Fibroblast of skin of abdomen (primary cell): ENCODE measurements at regions not wholly inside any gene's neighbourhood (a gene's known extent, or its start where the extent isn't known, plus 50 kb on each side); places are given as distances from the start of the nearest gene placed in this dataset.
"Not testable (repeated sequence)": the region's sequence is repeated elsewhere in the genome, so short reads cannot be mapped to it uniquely, and the experiment has no call there.

ENCODE experiments used
- DNase-seq: peaks from one replicate; pipeline ENCODE4 v3.0.0-alpha.2; 2013

DNA sequence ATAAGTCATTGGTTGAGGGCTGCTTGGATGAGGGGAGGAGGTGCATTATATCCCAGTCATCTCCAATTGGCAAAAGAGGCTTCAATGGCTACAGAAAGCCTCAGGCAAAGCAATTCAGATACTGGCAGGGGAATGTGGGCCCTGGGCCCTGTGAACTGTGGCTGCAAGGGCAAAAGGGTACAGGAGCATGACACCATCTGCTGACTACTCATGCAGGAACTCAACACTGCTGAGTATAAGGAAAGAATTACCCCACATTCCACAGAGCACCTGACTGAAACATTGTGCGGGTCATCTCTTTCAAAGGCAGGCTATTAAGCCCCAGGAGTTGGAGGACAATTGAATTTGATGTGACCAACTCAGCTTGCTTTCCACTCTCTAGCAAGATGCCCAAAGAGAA lies 92.1 kb upstream of the SPTLC3 start:
- DNase-seq: no peak

- DNase-seq: no peak
Measured at GRCh38 chr20:12924126-12924525, 84.6 kb upstream of the SPTLC3 start.

DNA sequence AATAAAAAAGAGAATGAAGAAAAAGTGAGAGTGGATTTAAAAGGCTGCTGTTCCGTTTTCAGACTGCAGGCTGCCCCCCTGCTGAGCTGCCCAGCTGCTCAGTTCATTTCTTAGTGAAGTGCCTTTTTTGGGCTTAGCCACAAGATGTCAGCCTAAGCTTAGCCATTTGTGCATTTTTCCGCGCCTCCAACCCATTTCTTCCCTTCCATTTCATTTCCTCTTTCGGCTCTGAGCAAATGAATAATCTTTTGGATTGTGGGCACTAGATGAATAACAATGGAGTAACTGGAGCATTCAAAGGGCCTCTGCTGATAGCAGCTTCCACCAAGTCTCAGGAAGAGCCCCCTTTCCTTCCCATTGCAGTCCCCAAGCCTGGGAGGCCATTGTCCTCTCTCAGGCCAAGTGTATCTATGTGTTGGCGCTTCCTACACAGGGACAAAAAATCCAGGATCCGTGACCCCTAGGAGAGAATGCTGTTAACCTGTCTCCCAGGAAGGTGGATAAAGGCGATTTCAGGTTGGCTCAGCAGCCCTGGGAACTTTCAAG lies 83.5 kb upstream of the SPTLC3 start:
- peak; percentile 82 for DNase-seq

DNA sequence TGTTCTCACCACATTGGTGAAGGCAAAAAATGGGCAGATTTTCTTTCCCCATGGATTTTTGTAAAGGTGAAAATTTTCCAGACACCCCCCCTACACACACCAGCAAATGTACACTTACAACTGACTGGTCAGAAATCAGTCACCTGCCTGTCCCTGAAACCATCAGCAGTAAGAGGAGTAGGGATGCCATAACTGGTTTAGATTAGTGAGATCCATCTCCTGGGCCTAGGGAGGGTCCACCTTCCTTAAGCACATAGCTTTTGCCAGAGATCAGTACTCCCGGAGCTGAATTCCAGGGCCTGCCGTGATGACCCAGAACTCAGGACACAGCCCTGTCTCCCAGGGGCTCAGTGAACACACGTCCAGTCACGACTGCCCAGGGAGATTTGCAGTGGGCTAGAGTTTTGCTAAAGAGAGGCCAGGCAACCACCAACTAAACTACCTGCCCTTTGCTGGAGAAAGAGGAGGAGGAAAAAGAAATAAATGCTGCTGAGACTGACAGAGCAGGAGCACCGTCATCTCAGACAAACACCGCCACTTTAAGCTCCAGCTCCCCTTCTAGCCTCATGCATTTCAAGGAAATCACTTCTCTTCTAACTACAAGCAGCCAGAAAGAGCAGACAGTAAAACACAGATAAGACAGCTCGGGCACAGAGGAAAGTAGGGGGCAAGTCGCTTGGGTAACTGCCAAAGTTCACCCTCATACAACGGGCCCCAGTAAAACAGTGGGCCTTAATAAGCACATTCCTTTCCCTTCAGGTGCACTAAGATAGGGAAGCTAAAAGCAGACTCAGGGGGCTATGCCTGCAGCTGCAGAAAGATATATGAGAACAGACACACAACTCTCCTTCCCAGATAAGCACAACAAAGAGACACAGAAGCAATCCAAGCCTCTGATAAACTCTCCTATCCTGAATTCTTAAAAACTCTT lies 82.6 kb upstream of the SPTLC3 start:
- no peak for DNase-seq

DNA sequence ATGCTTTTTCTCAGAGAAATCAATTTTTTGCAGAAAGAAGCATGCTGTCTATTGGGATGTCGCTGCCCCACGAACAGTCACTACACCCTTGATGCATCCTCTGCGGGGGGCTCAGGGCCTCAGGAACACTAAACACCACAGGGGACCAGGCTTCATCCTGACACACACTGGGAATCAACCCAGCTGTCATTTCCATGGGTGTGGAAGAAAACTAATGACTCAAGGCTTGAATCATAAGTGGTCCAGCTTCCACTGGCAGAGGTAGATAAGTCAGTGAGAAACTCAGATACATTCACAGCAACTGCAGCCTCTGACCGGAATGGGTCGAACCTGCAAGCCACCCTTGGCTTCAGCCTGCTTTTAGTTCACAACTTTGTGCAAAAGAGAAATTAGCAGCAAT lies 81.3 kb upstream of the SPTLC3 start:
- peak; percentile 18 for DNase-seq

DNA sequence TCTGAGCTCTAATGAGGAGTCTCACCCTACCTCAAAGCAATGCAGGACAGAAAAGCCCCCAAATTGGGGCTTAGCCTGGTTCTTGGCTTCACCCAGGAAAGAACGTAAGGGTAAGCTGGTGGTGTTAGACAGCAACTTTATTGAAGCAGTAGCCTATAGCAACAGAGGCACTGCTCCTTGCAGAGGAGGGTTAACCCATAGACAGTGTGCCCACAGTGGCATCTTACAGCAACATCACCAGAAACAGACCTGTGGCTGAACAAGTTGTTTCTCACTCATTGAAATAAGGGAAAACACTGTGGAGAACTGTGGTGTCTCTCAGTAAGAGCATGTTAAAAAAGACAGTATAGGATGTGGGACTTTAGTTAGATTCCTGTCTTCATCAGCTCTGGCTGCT lies 80.4 kb upstream of the SPTLC3 start:
- no peak for DNase-seq

- peak; percentile 79 for DNase-seq
Measured at GRCh38 chr20:12928755-12929401, 79.9 kb upstream of the SPTLC3 start.

GRCh38 chr20:12936020-12936419 lies 72.8 kb upstream of the SPTLC3 start:
- no peak for DNase-seq

DNA sequence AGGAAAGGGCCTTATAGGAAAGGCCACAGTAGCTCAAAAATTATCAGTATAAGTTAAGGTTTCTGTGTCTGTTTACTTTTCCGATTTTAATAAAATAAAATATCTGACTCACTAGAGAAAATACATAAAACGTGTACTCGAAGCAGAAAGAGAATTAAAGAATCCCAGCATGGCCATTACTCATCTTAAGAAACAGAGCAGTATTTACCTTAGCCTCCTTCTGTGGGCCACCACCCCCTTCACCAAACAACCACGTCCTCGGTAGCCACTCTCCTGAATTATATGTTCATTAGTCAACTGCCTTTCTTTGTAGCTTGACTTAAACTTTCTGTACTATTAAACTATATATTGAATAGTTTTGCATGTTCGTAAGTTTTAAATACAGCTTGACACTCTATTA lies 72.2 kb upstream of the SPTLC3 start:
- no peak for DNase-seq

DNA sequence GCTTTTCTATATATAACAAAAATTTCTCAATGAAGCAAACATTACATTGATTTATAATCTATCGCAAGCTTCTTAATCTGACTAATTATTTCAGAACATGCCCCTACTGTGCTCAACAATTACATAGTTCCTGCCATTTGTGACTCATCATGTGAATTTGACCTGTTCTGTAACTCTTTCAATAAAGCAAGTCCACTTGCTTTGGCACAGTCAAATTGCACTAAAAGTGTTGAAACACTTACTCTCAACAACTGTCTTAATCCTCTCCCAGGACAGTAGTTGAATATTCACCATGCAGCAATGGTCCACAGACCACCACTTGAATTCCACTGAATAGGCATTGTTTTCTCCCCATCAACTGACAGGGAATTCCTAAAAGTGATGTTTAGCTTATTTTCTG lies 67.7 kb upstream of the SPTLC3 start:
- DNase-seq: no peak

DNA sequence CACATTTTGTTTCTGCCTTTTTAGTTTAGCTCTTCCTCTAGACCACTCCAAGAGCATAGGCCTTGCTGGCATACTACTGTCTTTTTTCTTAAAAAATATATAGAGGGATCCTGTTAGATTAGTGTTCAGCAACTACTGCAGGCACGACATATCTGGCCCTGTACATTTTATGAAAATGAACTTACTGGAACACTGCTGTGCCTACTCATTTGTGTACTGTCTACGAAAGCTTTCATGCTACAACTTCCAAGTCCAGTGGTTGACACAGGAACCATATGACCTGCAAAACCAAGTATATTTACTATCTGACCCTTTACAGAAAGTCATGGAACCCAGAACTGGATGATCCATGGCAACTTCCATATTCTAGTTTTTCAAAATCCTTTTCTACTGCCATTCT lies 66.6 kb upstream of the SPTLC3 start:
- no peak for DNase-seq

GRCh38 chr20:12946789-12947188 lies 62.0 kb upstream of the SPTLC3 start:
- DNase-seq: no peak

GRCh38 chr20:12947691-12948090 lies 61.1 kb upstream of the SPTLC3 start:
- no peak for DNase-seq

GRCh38 chr20:12949429-12949980 lies 59.3 kb upstream of the SPTLC3 start:
- DNase-seq: peak; percentile 37

DNA sequence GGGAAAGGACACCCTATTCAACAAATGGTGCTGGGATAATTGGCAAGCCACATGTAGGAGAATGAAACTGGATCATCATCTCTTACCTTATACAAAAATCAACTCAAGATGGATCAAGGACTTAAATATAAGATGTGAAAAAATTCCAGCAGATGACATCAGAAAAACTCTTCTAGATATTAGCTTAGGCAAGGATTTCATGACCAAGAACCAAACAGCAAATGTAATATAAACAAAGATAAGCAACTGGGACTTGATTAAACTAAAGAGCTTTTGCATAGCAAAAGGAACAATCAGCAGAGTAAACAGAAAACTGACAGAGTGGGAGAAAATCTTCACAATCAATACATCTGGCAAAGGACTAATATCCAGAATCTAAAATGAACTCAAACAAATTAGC lies 54.5 kb upstream of the SPTLC3 start:
- DNase-seq: not testable (repeated sequence)

DNA sequence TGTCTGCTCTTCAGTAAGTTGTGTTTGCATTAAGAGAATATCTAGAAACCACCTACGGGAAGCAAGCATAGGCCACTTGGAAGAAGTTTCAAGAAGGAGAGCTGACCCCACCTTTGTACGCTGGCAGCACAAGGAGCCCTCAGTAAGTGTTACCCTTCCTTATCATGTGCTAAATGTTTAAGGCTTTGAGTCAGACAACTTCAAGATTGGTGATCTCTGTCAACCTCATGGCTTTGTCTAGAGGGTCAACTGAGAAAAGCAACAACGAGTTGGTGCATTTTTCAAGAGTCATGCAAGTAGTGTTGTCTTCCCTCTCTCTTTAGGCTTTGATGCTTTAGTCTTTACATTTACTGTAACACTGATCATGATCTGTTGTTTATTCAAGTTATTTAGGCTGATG lies 53.2 kb upstream of the SPTLC3 start:
- DNase-seq: no peak

DNA sequence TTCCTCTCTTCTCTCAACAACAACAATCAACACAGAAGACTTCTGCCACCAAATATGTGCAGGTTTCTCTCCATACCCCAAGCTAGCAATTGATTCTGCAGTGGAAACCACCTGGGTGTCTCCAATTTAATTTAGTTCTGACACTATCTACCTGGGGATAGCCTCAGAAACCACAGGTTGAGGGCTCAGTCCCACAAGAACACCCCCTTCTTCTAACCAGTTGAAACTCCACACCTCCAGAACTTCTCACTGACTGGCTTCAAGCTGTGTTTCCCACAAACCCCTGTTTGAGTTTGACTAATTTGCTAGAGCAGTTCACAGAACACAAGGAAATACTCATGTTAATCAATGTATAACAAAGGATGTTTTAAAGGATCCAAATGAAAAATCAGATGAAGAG lies 52.5 kb upstream of the SPTLC3 start:
- DNase-seq: no peak

- no peak for DNase-seq
Measured at GRCh38 chr20:12957968-12958367, 50.8 kb upstream of the SPTLC3 start.
